ENCODE measurements at regions not wholly inside any gene's neighbourhood (a gene's known extent, or its start where the extent isn't known, plus 50 kb on each side); places are given as distances from the start of the nearest gene placed in this dataset.

DNA sequence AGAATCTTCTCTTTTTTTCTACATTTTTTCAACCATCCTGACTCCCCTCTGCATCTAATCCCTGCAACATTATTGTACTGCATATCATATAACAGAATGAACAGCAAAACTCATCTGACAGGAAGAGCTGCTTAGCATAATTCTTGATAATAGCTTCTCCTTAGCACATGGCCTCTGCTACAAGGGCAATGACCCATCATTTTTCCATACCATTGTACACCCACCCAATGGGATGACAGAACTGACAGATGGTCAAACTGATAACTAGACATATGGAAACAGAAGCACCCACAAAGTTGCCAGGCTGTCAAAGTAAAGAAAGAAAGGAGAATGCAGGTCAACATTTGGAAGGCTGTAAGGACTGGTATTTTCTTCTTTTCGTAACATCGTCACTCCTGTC, 390.4 kb upstream of the USP15 start:
- H3K27me3 ChIP-seq (replicated peaks) = no peaks in the 10 kb centered on the region
- in situ Hi-C loops (cut with HindIII; ENCODE audit: low pct_ligation_motif_present, low sequenced_read_pairs) = no loop called here
- DNase-seq = no peak
- no peak overlapping the region for H3K27ac ChIP-seq
- H3K4me3 ChIP-seq (ENCODE audit: low read depth, low read length) = no peak overlapping the region
- TF ChIP-seq, protein P1, sequence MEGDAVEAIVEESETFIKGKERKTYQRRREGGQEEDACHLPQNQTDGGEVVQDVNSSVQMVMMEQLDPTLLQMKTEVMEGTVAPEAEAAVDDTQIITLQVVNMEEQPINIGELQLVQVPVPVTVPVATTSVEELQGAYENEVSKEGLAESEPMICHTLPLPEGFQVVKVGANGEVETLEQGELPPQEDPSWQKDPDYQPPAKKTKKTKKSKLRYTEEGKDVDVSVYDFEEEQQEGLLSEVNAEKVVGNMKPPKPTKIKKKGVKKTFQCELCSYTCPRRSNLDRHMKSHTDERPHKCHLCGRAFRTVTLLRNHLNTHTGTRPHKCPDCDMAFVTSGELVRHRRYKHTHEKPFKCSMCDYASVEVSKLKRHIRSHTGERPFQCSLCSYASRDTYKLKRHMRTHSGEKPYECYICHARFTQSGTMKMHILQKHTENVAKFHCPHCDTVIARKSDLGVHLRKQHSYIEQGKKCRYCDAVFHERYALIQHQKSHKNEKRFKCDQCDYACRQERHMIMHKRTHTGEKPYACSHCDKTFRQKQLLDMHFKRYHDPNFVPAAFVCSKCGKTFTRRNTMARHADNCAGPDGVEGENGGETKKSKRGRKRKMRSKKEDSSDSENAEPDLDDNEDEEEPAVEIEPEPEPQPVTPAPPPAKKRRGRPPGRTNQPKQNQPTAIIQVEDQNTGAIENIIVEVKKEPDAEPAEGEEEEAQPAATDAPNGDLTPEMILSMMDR (IDR thresholded peaks at IDR 0.05; ENCODE audit: low read depth, low read length, missing control alignments) = no peak
- H3K36me3 ChIP-seq (replicated peaks) = no peaks in the 10 kb centered on the region

DNA sequence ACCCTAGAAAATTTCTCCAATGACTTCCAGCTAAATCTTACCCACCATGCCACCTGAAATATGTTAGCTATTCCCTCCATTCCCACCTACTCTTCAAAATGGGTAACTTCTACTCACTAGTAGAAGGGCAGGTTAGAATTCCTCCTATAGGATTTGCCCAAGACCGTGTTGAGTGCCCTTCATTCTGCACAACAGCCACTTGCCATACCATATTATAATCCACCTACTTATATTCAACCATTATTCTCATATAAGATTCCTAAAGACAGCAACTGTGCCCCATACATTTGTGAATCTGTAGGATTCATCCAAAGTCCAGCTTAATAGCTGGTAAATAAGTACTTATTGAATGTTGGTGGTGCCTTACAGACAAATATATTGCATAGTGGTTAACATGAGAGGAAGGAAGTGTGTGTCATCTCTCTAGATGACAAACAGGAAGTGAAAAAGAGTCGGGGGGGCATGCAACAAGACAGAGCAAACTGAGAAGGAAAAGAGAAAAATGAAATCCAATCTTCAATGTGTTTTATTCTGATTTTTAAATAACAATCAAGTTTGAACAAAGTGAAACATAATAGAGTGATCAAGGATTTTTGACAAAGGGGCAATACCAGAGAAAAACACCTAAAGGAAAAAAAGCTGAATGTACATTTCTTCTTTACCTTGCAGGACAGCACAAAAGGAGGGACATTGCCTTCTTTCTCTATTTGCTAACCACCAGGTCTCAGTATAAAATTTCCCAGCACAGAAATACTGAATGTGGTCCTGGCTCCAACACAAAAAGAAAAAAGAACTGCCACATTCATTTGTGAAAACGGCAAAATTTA, 389.3 kb upstream of the USP15 start:
- H3K27ac ChIP-seq = no peak overlapping the region

DNA sequence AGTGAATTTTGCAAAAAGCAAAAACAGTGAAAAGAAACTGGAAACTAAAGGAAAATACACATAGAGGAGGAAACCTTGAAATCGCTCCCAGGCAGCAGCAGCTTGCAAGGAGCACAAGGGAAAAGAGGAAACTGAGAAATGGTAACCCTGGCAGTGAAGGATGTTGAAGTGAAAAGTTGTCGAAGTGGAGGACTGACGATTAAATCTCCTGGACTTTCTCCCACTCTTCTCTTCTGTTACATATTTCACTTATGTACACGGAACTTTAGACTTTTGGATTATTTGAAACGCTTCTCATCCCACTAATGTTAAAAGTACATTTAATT, 388.8 kb upstream of the USP15 start:
- in situ Hi-C loops (cut with HindIII; ENCODE audit: low pct_ligation_motif_present, low sequenced_read_pairs) = no loop called here
- Histone ChIP-seq H3K27ac (no peak overlapping the region), H3K36me3 (replicated peaks) (no peaks in the 10 kb centered on the region), H3K4me3 (ENCODE audit: low read depth, low read length) (no peak overlapping the region), H3K27me3 (replicated peaks) (no peaks in the 10 kb centered on the region)
- TF ChIP-seq, protein P1 (IDR thresholded peaks at IDR 0.05; ENCODE audit: low read depth, low read length, missing control alignments) = no peak
- no peak for DNase-seq

More for the DNA sequence above, 389.3 kb upstream of the USP15 start:
- in situ Hi-C loops (cut with HindIII; ENCODE audit: low pct_ligation_motif_present, low sequenced_read_pairs) = no loop called here
- no peak overlapping the region for H3K4me3 ChIP-seq (ENCODE audit: low read depth, low read length)
- TF ChIP-seq, protein P1 (IDR thresholded peaks at IDR 0.05; ENCODE audit: low read depth, low read length, missing control alignments) = no peak
- no peak for DNase-seq
- no peaks in the 10 kb centered on the region for H3K36me3 ChIP-seq (replicated peaks)
- no peaks in the 10 kb centered on the region for H3K27me3 ChIP-seq (replicated peaks)

DNA sequence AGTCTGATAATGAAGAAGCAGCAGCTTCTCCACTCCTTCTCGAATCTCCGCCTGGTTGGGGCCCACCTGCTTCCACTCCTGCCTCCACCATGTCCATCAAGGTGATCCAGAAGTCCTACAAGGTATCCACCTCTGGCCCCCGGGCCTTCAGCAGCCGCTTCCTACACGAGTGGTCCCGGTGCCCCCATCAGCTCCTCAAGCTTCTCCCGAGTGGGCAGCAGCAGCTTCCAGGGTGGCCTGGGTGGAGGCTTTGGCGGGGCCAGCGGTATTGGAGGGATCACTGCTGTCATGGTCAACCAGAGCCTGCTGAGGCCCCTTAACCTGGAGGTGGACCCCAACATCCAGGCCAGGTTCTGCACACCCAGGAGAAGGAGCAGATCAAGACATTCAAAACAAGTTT, 381.0 kb upstream of the USP15 start:
- H3K27ac ChIP-seq = no peak overlapping the region
- no peaks in the 10 kb centered on the region for H3K27me3 ChIP-seq (replicated peaks)
- TF ChIP-seq, protein P1 (IDR thresholded peaks at IDR 0.05; ENCODE audit: low read depth, low read length, missing control alignments) = no peak
- H3K4me3 ChIP-seq (ENCODE audit: low read depth, low read length) = no peak overlapping the region
- DNase-seq = no peak
- H3K36me3 ChIP-seq (replicated peaks) = no peaks in the 10 kb centered on the region
- in situ Hi-C loops (cut with HindIII; ENCODE audit: low pct_ligation_motif_present, low sequenced_read_pairs) = no loop called here

DNA sequence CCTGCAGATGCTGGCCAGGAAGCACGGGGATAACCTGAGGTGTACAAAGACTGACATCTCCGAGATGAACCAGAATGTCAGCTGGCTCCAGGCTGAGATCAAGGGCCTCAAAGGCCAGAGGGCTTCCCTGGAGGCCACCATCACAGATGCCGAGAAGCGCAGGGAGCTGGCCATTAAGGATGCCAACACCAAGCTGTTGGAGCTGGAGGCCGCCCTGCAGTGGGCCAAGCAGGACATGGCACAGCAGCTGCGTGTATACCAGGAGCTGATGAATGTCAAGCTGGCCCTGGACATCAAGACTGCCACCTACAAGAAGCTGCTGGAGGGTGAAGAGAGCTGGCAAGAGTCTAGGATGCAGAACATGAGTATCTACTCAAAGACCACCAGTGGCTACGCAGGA, 380.0 kb upstream of the USP15 start:
- TF ChIP-seq, protein P1 (IDR thresholded peaks at IDR 0.05; ENCODE audit: low read depth, low read length, missing control alignments) = no peak
- DNase-seq = no peak
- in situ Hi-C loops (cut with HindIII; ENCODE audit: low pct_ligation_motif_present, low sequenced_read_pairs) = no loop called here
- no peak overlapping the region for H3K27ac ChIP-seq
- no peaks in the 10 kb centered on the region for H3K27me3 ChIP-seq (replicated peaks)
- H3K4me3 ChIP-seq (ENCODE audit: low read depth, low read length) = no peak overlapping the region
- H3K36me3 ChIP-seq (replicated peaks) = no peaks in the 10 kb centered on the region

DNA sequence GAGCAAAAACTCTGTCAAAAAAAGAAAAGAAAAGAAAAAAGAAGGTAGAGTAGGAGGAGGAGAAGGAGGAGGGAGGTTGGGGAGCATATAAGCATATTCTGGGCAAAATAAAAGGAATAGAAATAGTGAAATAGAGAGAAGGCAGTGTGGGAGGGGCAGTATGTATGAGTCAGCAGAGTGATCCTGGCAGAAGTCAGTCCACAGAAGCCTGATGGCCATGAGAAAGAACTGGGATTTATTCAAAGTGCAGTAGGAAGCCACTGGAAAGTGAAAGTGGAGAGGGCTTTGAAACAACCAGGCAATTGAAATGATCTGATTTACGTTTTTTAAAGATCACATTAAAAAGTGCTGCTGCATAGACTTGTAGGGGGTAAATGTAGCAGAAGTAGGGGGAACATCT, 368.6 kb upstream of the USP15 start:
- H3K36me3 ChIP-seq (replicated peaks) = no peaks in the 10 kb centered on the region
- H3K27ac ChIP-seq = no peak overlapping the region
- H3K4me3 ChIP-seq (ENCODE audit: low read depth, low read length) = no peak overlapping the region
- peak; percentile 53 for DNase-seq
- in situ Hi-C loops (cut with HindIII; ENCODE audit: low pct_ligation_motif_present, low sequenced_read_pairs) = no loop called here
- TF ChIP-seq, protein P1 (IDR thresholded peaks at IDR 0.05; ENCODE audit: low read depth, low read length, missing control alignments) = no peak
- H3K27me3 ChIP-seq (replicated peaks) = no peaks in the 10 kb centered on the region

Data from brain microvascular endothelial cell (primary cell).